HUDEP-2 (cell line): ENCODE measurements at regions not wholly inside any gene's neighbourhood (a gene's known extent, or its start where the extent isn't known, plus 50 kb on each side); places are given as distances from the start of the nearest gene placed in this dataset.
A peak's percentile ranks its signal among the peaks of the same experiment; 100 is the strongest.
"Not testable (repeated sequence)": the region's sequence is repeated elsewhere in the genome, so short reads cannot be mapped to it uniquely, and the experiment has no call there.

Source experiments
- DNase-seq, 76 experiments: peaks; one replicate each; lab custom pipeline; 2025; ENCODE audit not compliant: unreplicated experiment in 76 of 76; lab: John Stamatoyannopoulos, UW

GRCh38 chr7:113405296-113406056 is 287.1 kb upstream of the SMIM30 start:
- no peak for DNase-seq

- DNase-seq: peak in 6 of 76 experiments; percentile 1 to 31 (median 10)
Measured at GRCh38 chr7:113404245-113404644, 285.9 kb upstream of the SMIM30 start.

- DNase-seq: no peak
Measured at GRCh38 chr7:113402482-113402881, 284.1 kb upstream of the SMIM30 start.

GRCh38 chr7:113402005-113402404 is 283.7 kb upstream of the SMIM30 start:
- peak in 2 of 76 experiments; percentile 6 to 22 for DNase-seq

GRCh38 chr7:113394856-113395255 is 276.5 kb upstream of the SMIM30 start:
- DNase-seq: no peak

- no peak for DNase-seq
Measured at GRCh38 chr7:113392841-113393540, 274.6 kb upstream of the SMIM30 start.

GRCh38 chr7:113392421-113392820 is 274.1 kb upstream of the SMIM30 start:
- no peak for DNase-seq

- no peak for DNase-seq
Measured at GRCh38 chr7:113389112-113389646, 270.8 kb upstream of the SMIM30 start.

- no peak for DNase-seq
Measured at GRCh38 chr7:113383638-113384037, 265.3 kb upstream of the SMIM30 start.

GRCh38 chr7:113379746-113380145 is 261.4 kb upstream of the SMIM30 start:
- no peak for DNase-seq

- no peak for DNase-seq
Measured at GRCh38 chr7:113374955-113375354, 256.6 kb upstream of the SMIM30 start.

GRCh38 chr7:113373863-113374262 is 255.5 kb upstream of the SMIM30 start:
- DNase-seq: no peak

- DNase-seq: no peak
Measured at GRCh38 chr7:113371416-113372043, 253.2 kb upstream of the SMIM30 start.

GRCh38 chr7:113370910-113371309 is 252.6 kb upstream of the SMIM30 start:
- DNase-seq: no peak

GRCh38 chr7:113368256-113368655 is 249.9 kb upstream of the SMIM30 start:
- no peak for DNase-seq

- DNase-seq: no peak
Measured at GRCh38 chr7:113367041-113367586, 248.8 kb upstream of the SMIM30 start.

- no peak for DNase-seq
Measured at GRCh38 chr7:113366122-113366521, 247.8 kb upstream of the SMIM30 start.

- DNase-seq: no peak
Measured at GRCh38 chr7:113349339-113349738, 231.0 kb upstream of the SMIM30 start.

- DNase-seq: no peak
Measured at GRCh38 chr7:113339661-113340060, 221.3 kb upstream of the SMIM30 start.

GRCh38 chr7:113338071-113338696 is 219.8 kb upstream of the SMIM30 start:
- DNase-seq: no peak

GRCh38 chr7:113336838-113337237 is 218.5 kb upstream of the SMIM30 start:
- DNase-seq: not testable (repeated sequence)
